ENCODE measurements at regions not wholly inside any gene's neighbourhood (a gene's known extent, or its start where the extent isn't known, plus 50 kb on each side); places are given as distances from the start of the nearest gene placed in this dataset.

DNA sequence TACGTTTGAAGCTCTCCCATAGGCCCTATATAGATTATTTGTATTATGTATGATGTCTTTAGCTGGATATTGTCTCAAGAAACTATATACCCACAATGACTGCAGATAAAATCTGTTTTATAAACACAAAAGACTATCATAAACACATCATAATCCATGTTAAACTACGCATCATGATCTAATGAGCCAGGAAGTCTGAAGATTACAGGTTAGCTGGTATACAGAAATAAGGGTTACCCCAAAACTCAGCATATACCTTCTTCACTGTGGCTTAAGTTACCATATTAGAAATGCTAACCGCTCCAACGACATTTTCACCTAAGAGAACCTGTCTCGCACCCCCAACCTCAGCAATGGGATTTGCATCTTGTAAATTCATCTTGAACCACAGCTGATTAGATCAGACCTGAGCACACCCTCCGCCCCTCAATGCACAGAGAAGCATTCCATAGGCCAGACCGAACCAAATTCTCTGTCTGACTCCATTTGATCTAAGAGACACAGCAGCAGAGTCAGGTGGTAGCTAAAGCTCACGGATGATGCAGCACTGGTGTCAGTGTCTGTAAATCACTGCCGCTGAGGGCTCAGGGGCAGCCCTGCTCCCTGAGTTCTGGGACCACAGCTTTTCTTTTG lies 124.9 kb downstream of the NPY start:
- TF ChIP-seq, protein P1, sequence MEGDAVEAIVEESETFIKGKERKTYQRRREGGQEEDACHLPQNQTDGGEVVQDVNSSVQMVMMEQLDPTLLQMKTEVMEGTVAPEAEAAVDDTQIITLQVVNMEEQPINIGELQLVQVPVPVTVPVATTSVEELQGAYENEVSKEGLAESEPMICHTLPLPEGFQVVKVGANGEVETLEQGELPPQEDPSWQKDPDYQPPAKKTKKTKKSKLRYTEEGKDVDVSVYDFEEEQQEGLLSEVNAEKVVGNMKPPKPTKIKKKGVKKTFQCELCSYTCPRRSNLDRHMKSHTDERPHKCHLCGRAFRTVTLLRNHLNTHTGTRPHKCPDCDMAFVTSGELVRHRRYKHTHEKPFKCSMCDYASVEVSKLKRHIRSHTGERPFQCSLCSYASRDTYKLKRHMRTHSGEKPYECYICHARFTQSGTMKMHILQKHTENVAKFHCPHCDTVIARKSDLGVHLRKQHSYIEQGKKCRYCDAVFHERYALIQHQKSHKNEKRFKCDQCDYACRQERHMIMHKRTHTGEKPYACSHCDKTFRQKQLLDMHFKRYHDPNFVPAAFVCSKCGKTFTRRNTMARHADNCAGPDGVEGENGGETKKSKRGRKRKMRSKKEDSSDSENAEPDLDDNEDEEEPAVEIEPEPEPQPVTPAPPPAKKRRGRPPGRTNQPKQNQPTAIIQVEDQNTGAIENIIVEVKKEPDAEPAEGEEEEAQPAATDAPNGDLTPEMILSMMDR (IDR thresholded peaks at IDR 0.05) = no peak
- no peak for TF ChIP-seq POLR2A (IDR thresholded peaks at IDR 0.05)

Measured in right lobe of liver (tissue), 4 donors.